Liver (tissue), 3 donors: ENCODE measurements at regions not wholly inside any gene's neighbourhood (a gene's known extent, or its start where the extent isn't known, plus 50 kb on each side); places are given as distances from the start of the nearest gene placed in this dataset.

Experiments
- EGR1 ChIP-seq, 2 donors: IDR thresholded peaks; 2 replicates each; pipeline ENCODE4 v1.6.1; 2016 to 2018; ENCODE audit warnings: antibody characterized with exemption in 2 of 2, low read depth in 2 of 2
- FOXA2 ChIP-seq: IDR thresholded peaks from 2 replicates; pipeline ENCODE4 v1.6.1; 2016; ENCODE audit warnings: antibody characterized with exemption
- GABPA ChIP-seq, 2 donors: IDR thresholded peaks in 1 of 2; conservative IDR thresholded peaks in 1 of 2; 2 replicates each; pipeline ENCODE4 v1.6.1; 2016; ENCODE audit warnings: antibody characterized with exemption in 2 of 2, mild to moderate bottlenecking in 1 of 2, moderate library complexity in 1 of 2
- JUND ChIP-seq, 2 donors: IDR thresholded peaks; 2 replicates each; pipeline ENCODE4 v1.6.1; 2016; ENCODE audit warnings: antibody characterized with exemption in 2 of 2
- RAD21 ChIP-seq, 2 donors: IDR thresholded peaks; 2 replicates each; pipeline ENCODE4 v1.6.1; 2016; ENCODE audit warnings: antibody characterized with exemption in 2 of 2, mild to moderate bottlenecking in 2 of 2
- RXRA ChIP-seq, 2 donors: IDR thresholded peaks; 2 replicates each; pipeline ENCODE4 v1.6.1; 2017 to 2018; ENCODE audit warnings: antibody characterized with exemption in 2 of 2, mild to moderate bottlenecking in 1 of 2
- SP1 ChIP-seq: IDR thresholded peaks from 2 replicates; pipeline ENCODE4 v1.6.1; 2018; ENCODE audit warnings: antibody characterized with exemption, mild to moderate bottlenecking
- TAF1 ChIP-seq: conservative IDR thresholded peaks from 2 replicates; pipeline ENCODE4 v1.6.1; 2016; ENCODE audit warnings: antibody characterized with exemption, mild to moderate bottlenecking
- YY1 ChIP-seq: IDR thresholded peaks from 2 replicates; pipeline ENCODE4 v1.6.1; 2016; ENCODE audit warnings: antibody characterized with exemption, mild to moderate bottlenecking
- TF ChIP-seq, protein P1 (sequence below): fragments of 150-350 bp; IDR thresholded peaks from 2 replicates; pipeline ENCODE4 v1.5.1; 2017; ENCODE audit warnings: improper control_type of control experiment, low read depth, low read length; ENCODE audit not compliant: missing input control
- TF ChIP-seq, protein P2 (sequence below): IDR thresholded peaks from 2 replicates; pipeline ENCODE4 v1.6.1; 2016; ENCODE audit warnings: antibody characterized with exemption
- TF ChIP-seq, protein P3 (sequence below): IDR thresholded peaks from 2 replicates; pipeline ENCODE4 v1.6.1; 2016; ENCODE audit warnings: antibody characterized with exemption
- TF ChIP-seq, protein P4 (sequence below): IDR thresholded peaks from 2 replicates; pipeline ENCODE4 v1.6.1; 2016; ENCODE audit warnings: antibody characterized with exemption
- TF ChIP-seq, protein P5 (sequence below): IDR thresholded peaks from 2 replicates; pipeline ENCODE4 v1.6.1; 2016; ENCODE audit warnings: antibody characterized with exemption, mild to moderate bottlenecking
- donor health status: healthy.
- donor health status: healthy.

DNA sequence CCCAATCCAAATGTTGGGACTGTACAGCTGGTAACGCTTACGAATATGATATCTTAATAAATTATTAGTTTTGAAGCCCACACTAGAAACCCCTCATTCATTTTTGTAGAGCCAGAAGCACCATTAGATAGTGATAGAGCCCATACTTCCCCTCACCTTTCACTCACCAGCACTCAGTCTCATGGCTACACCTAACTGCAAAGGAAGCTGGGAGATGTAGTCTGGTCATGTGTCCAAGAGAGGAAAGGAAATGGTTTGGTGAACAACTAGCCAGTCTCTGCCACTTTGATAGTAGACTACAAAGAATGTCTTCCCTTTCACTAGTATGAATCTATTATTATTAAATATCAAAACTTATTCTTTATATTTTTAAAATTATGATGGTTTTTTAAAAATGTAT is 77.1 kb upstream of the EGFL6 start:
- TF ChIP-seq RAD21 (IDR thresholded peaks at IDR 0.05) = no peak
- TF ChIP-seq RXRA (IDR thresholded peaks at IDR 0.05) = no peak
- TF ChIP-seq, protein P1, sequence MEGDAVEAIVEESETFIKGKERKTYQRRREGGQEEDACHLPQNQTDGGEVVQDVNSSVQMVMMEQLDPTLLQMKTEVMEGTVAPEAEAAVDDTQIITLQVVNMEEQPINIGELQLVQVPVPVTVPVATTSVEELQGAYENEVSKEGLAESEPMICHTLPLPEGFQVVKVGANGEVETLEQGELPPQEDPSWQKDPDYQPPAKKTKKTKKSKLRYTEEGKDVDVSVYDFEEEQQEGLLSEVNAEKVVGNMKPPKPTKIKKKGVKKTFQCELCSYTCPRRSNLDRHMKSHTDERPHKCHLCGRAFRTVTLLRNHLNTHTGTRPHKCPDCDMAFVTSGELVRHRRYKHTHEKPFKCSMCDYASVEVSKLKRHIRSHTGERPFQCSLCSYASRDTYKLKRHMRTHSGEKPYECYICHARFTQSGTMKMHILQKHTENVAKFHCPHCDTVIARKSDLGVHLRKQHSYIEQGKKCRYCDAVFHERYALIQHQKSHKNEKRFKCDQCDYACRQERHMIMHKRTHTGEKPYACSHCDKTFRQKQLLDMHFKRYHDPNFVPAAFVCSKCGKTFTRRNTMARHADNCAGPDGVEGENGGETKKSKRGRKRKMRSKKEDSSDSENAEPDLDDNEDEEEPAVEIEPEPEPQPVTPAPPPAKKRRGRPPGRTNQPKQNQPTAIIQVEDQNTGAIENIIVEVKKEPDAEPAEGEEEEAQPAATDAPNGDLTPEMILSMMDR = no peak
- TF ChIP-seq GABPA (IDR thresholded peaks at IDR 0.05 in 1 of 2, conservative IDR thresholded peaks at IDR 0.05 in 1 of 2) = no peak
- TF ChIP-seq, protein P2, sequence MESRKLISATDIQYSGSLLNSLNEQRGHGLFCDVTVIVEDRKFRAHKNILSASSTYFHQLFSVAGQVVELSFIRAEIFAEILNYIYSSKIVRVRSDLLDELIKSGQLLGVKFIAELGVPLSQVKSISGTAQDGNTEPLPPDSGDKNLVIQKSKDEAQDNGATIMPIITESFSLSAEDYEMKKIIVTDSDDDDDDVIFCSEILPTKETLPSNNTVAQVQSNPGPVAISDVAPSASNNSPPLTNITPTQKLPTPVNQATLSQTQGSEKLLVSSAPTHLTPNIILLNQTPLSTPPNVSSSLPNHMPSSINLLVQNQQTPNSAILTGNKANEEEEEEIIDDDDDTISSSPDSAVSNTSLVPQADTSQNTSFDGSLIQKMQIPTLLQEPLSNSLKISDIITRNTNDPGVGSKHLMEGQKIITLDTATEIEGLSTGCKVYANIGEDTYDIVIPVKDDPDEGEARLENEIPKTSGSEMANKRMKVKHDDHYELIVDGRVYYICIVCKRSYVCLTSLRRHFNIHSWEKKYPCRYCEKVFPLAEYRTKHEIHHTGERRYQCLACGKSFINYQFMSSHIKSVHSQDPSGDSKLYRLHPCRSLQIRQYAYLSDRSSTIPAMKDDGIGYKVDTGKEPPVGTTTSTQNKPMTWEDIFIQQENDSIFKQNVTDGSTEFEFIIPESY = no peak
- no peak for TF ChIP-seq TAF1
- TF ChIP-seq JUND (IDR thresholded peaks at IDR 0.05) = no peak
- TF ChIP-seq, protein P3, sequence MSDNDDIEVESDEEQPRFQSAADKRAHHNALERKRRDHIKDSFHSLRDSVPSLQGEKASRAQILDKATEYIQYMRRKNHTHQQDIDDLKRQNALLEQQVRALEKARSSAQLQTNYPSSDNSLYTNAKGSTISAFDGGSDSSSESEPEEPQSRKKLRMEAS = no peak
- TF ChIP-seq YY1 = no peak
- TF ChIP-seq, protein P4, sequence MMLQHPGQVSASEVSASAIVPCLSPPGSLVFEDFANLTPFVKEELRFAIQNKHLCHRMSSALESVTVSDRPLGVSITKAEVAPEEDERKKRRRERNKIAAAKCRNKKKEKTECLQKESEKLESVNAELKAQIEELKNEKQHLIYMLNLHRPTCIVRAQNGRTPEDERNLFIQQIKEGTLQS = no peak
- TF ChIP-seq EGR1 (IDR thresholded peaks at IDR 0.05; ENCODE audit: low read depth in 2 of 2) = no peak
- no peak for TF ChIP-seq FOXA2
- TF ChIP-seq, protein P5, sequence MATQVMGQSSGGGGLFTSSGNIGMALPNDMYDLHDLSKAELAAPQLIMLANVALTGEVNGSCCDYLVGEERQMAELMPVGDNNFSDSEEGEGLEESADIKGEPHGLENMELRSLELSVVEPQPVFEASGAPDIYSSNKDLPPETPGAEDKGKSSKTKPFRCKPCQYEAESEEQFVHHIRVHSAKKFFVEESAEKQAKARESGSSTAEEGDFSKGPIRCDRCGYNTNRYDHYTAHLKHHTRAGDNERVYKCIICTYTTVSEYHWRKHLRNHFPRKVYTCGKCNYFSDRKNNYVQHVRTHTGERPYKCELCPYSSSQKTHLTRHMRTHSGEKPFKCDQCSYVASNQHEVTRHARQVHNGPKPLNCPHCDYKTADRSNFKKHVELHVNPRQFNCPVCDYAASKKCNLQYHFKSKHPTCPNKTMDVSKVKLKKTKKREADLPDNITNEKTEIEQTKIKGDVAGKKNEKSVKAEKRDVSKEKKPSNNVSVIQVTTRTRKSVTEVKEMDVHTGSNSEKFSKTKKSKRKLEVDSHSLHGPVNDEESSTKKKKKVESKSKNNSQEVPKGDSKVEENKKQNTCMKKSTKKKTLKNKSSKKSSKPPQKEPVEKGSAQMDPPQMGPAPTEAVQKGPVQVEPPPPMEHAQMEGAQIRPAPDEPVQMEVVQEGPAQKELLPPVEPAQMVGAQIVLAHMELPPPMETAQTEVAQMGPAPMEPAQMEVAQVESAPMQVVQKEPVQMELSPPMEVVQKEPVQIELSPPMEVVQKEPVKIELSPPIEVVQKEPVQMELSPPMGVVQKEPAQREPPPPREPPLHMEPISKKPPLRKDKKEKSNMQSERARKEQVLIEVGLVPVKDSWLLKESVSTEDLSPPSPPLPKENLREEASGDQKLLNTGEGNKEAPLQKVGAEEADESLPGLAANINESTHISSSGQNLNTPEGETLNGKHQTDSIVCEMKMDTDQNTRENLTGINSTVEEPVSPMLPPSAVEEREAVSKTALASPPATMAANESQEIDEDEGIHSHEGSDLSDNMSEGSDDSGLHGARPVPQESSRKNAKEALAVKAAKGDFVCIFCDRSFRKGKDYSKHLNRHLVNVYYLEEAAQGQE = no peak
- no peak for TF ChIP-seq SP1
